Stimulated activated CD4-positive, alpha-beta T cell treated with anti-CD3 and anti-CD28 coated beads, Interleukin-1b, Interleukin-23, amount 100 ng/mL, for 24 hours (primary cell): ENCODE measurements at regions not wholly inside any gene's neighbourhood (a gene's known extent, or its start where the extent isn't known, plus 50 kb on each side); places are given as distances from the start of the nearest gene placed in this dataset.
"Not testable (repeated sequence)": the region's sequence is repeated elsewhere in the genome, so short reads cannot be mapped to it uniquely, and the experiment has no call there.

ENCODE experiments used
- DNase-seq, 4 experiments: peaks; one replicate each; pipeline ENCODE4 v3.0.0-alpha.2; 2020; ENCODE audit warnings: low read depth in 4 of 4, low spot score in 1 of 4

- DNase-seq, result no peak
Observed at GRCh38 chr1:88503646-88504045, 180.4 kb upstream of the PKN2 start.

- no peak for DNase-seq
Observed at GRCh38 chr1:88504601-88505000, 179.5 kb upstream of the PKN2 start.

- DNase-seq, result no peak
Observed at GRCh38 chr1:88509379-88509778, 174.7 kb upstream of the PKN2 start.

GRCh38 chr1:88514544-88515060 lies 169.5 kb upstream of the PKN2 start:
- no peak for DNase-seq

GRCh38 chr1:88517499-88517898 lies 166.6 kb upstream of the PKN2 start:
- DNase-seq, result not testable (repeated sequence)

GRCh38 chr1:88519156-88519555 lies 164.9 kb upstream of the PKN2 start:
- no peak for DNase-seq

GRCh38 chr1:88523854-88524528 lies 160.1 kb upstream of the PKN2 start:
- DNase-seq, result no peak

GRCh38 chr1:88526456-88526855 lies 157.6 kb upstream of the PKN2 start:
- no peak for DNase-seq

GRCh38 chr1:88528792-88529191 lies 155.3 kb upstream of the PKN2 start:
- no peak for DNase-seq

- no peak for DNase-seq
Observed at GRCh38 chr1:88529581-88529980, 154.5 kb upstream of the PKN2 start.

- no peak for DNase-seq
Observed at GRCh38 chr1:88530246-88530645, 153.8 kb upstream of the PKN2 start.

GRCh38 chr1:88537787-88538186 lies 146.3 kb upstream of the PKN2 start:
- no peak for DNase-seq

GRCh38 chr1:88538222-88538899 lies 145.7 kb upstream of the PKN2 start:
- DNase-seq, result no peak

- no peak for DNase-seq
Observed at GRCh38 chr1:88540255-88540654, 143.8 kb upstream of the PKN2 start.

- DNase-seq, result no peak
Observed at GRCh38 chr1:88541596-88541995, 142.5 kb upstream of the PKN2 start.

GRCh38 chr1:88544195-88544594 lies 139.9 kb upstream of the PKN2 start:
- DNase-seq, result no peak

GRCh38 chr1:88549536-88549935 lies 134.5 kb upstream of the PKN2 start:
- DNase-seq, result no peak

GRCh38 chr1:88552226-88552625 lies 131.8 kb upstream of the PKN2 start:
- no peak for DNase-seq

GRCh38 chr1:88557014-88557413 lies 127.1 kb upstream of the PKN2 start:
- DNase-seq, result no peak

- no peak for DNase-seq
Observed at GRCh38 chr1:88560621-88561020, 123.5 kb upstream of the PKN2 start.

GRCh38 chr1:88562991-88563390 lies 121.1 kb upstream of the PKN2 start:
- DNase-seq, result no peak

GRCh38 chr1:88566615-88567387 lies 117.3 kb upstream of the PKN2 start:
- DNase-seq, result no peak
